Epithelial cell of proximal tubule (primary cell): ENCODE measurements at regions not wholly inside any gene's neighbourhood (a gene's known extent, or its start where the extent isn't known, plus 50 kb on each side); places are given as distances from the start of the nearest gene placed in this dataset.

Experiments
- DNase-seq: peaks from one replicate; pipeline ENCODE4 v3.0.0-alpha.2; 2011; ENCODE audit warnings: low read depth
- H3K4me3 ChIP-seq: 2 replicates; pipeline ENCODE4 v1.5.1; 2011; ENCODE audit warnings: low read depth, mild to moderate bottlenecking, low read length
- CTCF ChIP-seq: conservative IDR thresholded peaks from 2 replicates; pipeline ENCODE4 v1.5.1; 2012; ENCODE audit warnings: low read depth, mild to moderate bottlenecking, low read length

GRCh38 chr16:85333744-85334640 is 221.7 kb upstream of the CIBAR2 start:
- no peak for DNase-seq
- peak; percentile 6 for TF ChIP-seq CTCF
- H3K4me3 ChIP-seq: no peak overlapping the region

GRCh38 chr16:85334718-85335583 is 222.7 kb upstream of the CIBAR2 start:
- H3K4me3 ChIP-seq: peak overlapping the region; percentile 39
- peak; percentile 9 for TF ChIP-seq CTCF
- no peak for DNase-seq

GRCh38 chr16:85335584-85336491 is 223.6 kb upstream of the CIBAR2 start:
- no peak for TF ChIP-seq CTCF
- peak overlapping the region; percentile 39 for H3K4me3 ChIP-seq
- DNase-seq: no peak

GRCh38 chr16:85337910-85338637 is 225.8 kb upstream of the CIBAR2 start:
- DNase-seq: no peak
- no peak overlapping the region for H3K4me3 ChIP-seq
- no peak for TF ChIP-seq CTCF

GRCh38 chr16:85338638-85338982 is 226.3 kb upstream of the CIBAR2 start:
- no peak for TF ChIP-seq CTCF
- H3K4me3 ChIP-seq: no peak overlapping the region
- DNase-seq: no peak
